Fibroblast of lung (primary cell): ENCODE measurements at regions not wholly inside any gene's neighbourhood (a gene's known extent, or its start where the extent isn't known, plus 50 kb on each side); places are given as distances from the start of the nearest gene placed in this dataset.

Experiments
- CTCF ChIP-seq, 2 donors: IDR thresholded peaks in 1 of 2; conservative IDR thresholded peaks in 1 of 2; 1 replicate in 1 of 2; 2 replicates in 1 of 2; pipeline ENCODE4 v1.5.1; 2011 to 2012; ENCODE audit warnings: low read length in 2 of 2, control low read depth in 1 of 2, inconsistent platforms in 1 of 2, low read depth in 1 of 2, mild to moderate bottlenecking in 1 of 2
- EZH2 ChIP-seq: IDR thresholded peaks from 2 replicates; pipeline ENCODE4 v1.5.1; 2012; ENCODE audit warnings: low read length, control low read depth, mild to moderate bottlenecking; ENCODE audit errors: missing control alignments

DNA sequence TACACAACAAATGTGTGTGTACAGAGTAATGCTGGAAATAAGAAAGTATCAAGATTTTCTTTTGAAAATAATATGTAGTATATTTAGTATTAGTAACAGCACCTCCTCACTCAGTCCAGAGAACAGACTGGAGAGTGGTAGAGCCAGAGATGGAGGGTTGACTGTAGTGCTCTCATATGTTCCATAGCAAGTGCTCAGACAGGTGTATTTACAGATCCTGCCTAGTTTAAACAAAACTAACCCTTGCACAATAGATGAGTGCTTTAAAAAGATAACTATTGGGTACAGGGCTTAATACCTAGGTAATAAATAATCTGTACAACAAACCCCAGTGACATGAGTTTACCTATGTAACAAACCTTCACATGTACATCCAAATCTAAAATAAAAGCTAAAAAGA, 381.0 kb upstream of the EMCN start:
- TF ChIP-seq CTCF (conservative IDR thresholded peaks at IDR 0.05 in 1 of 2, IDR thresholded peaks at IDR 0.05 in 1 of 2; ENCODE audit: low read depth in 1 of 2, low read length in 2 of 2) (no peak), EZH2 (no peak)
